Pulmonary artery endothelial cell (primary cell): ENCODE measurements at regions not wholly inside any gene's neighbourhood (a gene's known extent, or its start where the extent isn't known, plus 50 kb on each side); places are given as distances from the start of the nearest gene placed in this dataset.
"Not testable (repeated sequence)": the region's sequence is repeated elsewhere in the genome, so short reads cannot be mapped to it uniquely, and the experiment has no call there.

Experiments
- DNase-seq: peaks from one replicate; pipeline ENCODE4 v3.0.0-alpha.2; 2011; ENCODE audit warnings: low read depth, low spot score

GRCh38 chr11:121870206-121871045 lies 245.6 kb downstream of the BLID start:
- no peak for DNase-seq

GRCh38 chr11:121869478-121869877 lies 246.5 kb downstream of the BLID start:
- no peak for DNase-seq

GRCh38 chr11:121866754-121867153 lies 249.3 kb downstream of the BLID start:
- no peak for DNase-seq

GRCh38 chr11:121864660-121865059 lies 251.4 kb downstream of the BLID start:
- DNase-seq, result no peak

GRCh38 chr11:121863126-121863525 lies 252.9 kb downstream of the BLID start:
- no peak for DNase-seq

- not testable (repeated sequence) for DNase-seq
Measured at GRCh38 chr11:121855138-121855537, 260.9 kb downstream of the BLID start.

- no peak for DNase-seq
Measured at GRCh38 chr11:121844016-121844415, 272.0 kb downstream of the BLID start.

- no peak for DNase-seq
Measured at GRCh38 chr11:121842192-121842585, 273.8 kb downstream of the BLID start.

- peak; percentile 57 for DNase-seq
Measured at GRCh38 chr11:121841487-121842191, 274.4 kb downstream of the BLID start.

- no peak for DNase-seq
Measured at GRCh38 chr11:121839781-121840180, 276.2 kb downstream of the BLID start.

GRCh38 chr11:121838571-121838970 lies 277.4 kb downstream of the BLID start:
- DNase-seq, result no peak

GRCh38 chr11:121833970-121834369 lies 282.0 kb downstream of the BLID start:
- peak; percentile 40 for DNase-seq

GRCh38 chr11:121829159-121829643 lies 286.8 kb downstream of the BLID start:
- peak; percentile 52 for DNase-seq

- no peak for DNase-seq
Measured at GRCh38 chr11:121814962-121815361, 301.1 kb downstream of the BLID start.

GRCh38 chr11:121814296-121814695 lies 301.7 kb downstream of the BLID start:
- DNase-seq, result no peak

GRCh38 chr11:121810291-121810690 lies 305.7 kb downstream of the BLID start:
- DNase-seq, result no peak

- DNase-seq, result no peak
Measured at GRCh38 chr11:121808096-121808495, 307.9 kb downstream of the BLID start.

- no peak for DNase-seq
Measured at GRCh38 chr11:121807051-121807450, 309.0 kb downstream of the BLID start.

- DNase-seq, result no peak
Measured at GRCh38 chr11:121802542-121802941, 313.5 kb downstream of the BLID start.

- DNase-seq, result no peak
Measured at GRCh38 chr11:121801781-121802180, 314.2 kb downstream of the BLID start.

GRCh38 chr11:121801394-121801748 lies 314.6 kb downstream of the BLID start:
- DNase-seq, result no peak

GRCh38 chr11:121800731-121801393 lies 315.2 kb downstream of the BLID start:
- no peak for DNase-seq
